Progenitor cell of endocrine pancreas (in vitro differentiated cells): ENCODE measurements at regions not wholly inside any gene's neighbourhood (a gene's known extent, or its start where the extent isn't known, plus 50 kb on each side); places are given as distances from the start of the nearest gene placed in this dataset.

Experiments
- DNase-seq: peaks from one replicate; pipeline ENCODE4 v3.0.0; 2021; ENCODE audit warnings: low spot score; ENCODE audit not compliant: unreplicated experiment
- H3K27ac Mint-ChIP-seq: 2 replicates; pipeline ENCODE4 v1.8.0; 2021; ENCODE audit warnings: mild to moderate bottlenecking, moderate library complexity, mixed read lengths
- H3K27me3 Mint-ChIP-seq: 2 replicates; pipeline ENCODE4 v1.8.0; 2021; ENCODE audit warnings: mixed read lengths
- H3K36me3 Mint-ChIP-seq: 2 replicates; pipeline ENCODE4 v1.8.0; 2022; ENCODE audit warnings: mixed read lengths; ENCODE audit not compliant: insufficient read depth
- H3K4me1 Mint-ChIP-seq: 2 replicates; pipeline ENCODE4 v1.8.0; 2021; ENCODE audit warnings: low read depth, mixed read lengths
- H3K4me3 Mint-ChIP-seq: 2 replicates; pipeline ENCODE4 v1.8.0; 2021; ENCODE audit warnings: low read depth, mild to moderate bottlenecking, moderate library complexity, mixed read lengths
- H3K9me3 Mint-ChIP-seq: 2 replicates; pipeline ENCODE4 v1.8.0; 2021; ENCODE audit warnings: low read depth, mixed read lengths
- TF ChIP-seq, protein P1 (sequence below): fragments of 200-600 bp; sonication (generic); IDR thresholded peaks from one replicate; pipeline ENCODE4 v1.5.0; 2021; ENCODE audit warnings: antibody characterized with exemption, mild to moderate bottlenecking; ENCODE audit not compliant: unreplicated experiment

DNA sequence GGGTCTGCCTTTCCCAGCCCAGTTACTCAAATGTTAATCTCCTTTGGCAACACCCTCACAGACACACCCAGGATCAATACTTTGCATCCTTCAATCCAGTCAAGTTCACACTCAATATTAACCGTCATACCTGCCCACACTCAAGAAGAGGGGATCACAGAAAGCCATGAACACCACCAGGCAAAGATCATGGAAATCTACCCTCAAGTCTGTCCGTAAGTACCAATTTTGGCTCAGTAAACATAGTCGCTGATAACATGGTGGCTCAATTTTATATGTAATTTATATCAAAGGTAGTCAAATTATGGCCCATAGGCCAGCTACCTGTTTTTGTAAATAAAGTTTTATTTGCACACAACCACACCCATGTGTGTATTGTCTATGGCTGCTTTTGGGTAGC, 102.3 kb upstream of the MAP2 start:
- Mint-ChIP-seq H3K27me3 (no peaks in the 10 kb centered on the region), H3K4me1 (peaks cover 4% of the 10 kb centered on the region), H3K36me3 (no peaks in the 10 kb centered on the region), H3K4me3 (no peak overlapping the region), H3K9me3 (no peaks in the 10 kb centered on the region), H3K27ac (no peak overlapping the region)
- no peak for DNase-seq
- TF ChIP-seq, protein P1, sequence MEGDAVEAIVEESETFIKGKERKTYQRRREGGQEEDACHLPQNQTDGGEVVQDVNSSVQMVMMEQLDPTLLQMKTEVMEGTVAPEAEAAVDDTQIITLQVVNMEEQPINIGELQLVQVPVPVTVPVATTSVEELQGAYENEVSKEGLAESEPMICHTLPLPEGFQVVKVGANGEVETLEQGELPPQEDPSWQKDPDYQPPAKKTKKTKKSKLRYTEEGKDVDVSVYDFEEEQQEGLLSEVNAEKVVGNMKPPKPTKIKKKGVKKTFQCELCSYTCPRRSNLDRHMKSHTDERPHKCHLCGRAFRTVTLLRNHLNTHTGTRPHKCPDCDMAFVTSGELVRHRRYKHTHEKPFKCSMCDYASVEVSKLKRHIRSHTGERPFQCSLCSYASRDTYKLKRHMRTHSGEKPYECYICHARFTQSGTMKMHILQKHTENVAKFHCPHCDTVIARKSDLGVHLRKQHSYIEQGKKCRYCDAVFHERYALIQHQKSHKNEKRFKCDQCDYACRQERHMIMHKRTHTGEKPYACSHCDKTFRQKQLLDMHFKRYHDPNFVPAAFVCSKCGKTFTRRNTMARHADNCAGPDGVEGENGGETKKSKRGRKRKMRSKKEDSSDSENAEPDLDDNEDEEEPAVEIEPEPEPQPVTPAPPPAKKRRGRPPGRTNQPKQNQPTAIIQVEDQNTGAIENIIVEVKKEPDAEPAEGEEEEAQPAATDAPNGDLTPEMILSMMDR = no peak

DNA sequence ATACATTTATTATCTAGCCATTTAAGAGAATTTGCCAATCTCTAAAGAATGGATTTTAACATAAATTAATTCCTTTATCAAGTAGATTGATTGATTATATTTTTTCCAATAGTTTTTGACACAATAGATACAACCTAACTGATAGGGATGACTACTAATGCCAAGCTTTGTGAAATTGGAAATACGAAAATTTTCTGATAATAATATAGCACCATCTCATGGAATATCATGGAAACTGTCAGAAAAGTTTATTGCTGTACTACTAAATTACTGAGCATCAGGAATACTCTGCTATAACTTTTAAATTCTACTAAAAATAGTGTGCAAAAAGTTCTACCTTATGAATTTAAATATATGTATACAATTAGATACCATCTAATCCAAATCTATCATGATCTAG, 101.8 kb upstream of the MAP2 start:
- H3K27ac Mint-ChIP-seq = no peak overlapping the region
- H3K27me3 Mint-ChIP-seq = no peaks in the 10 kb centered on the region
- no peaks in the 10 kb centered on the region for H3K36me3 Mint-ChIP-seq
- H3K9me3 Mint-ChIP-seq = no peaks in the 10 kb centered on the region
- TF ChIP-seq, protein P1 = peak; percentile 30
- H3K4me3 Mint-ChIP-seq = no peak overlapping the region
- peaks cover 4% of the 10 kb centered on the region for H3K4me1 Mint-ChIP-seq
- no peak for DNase-seq

DNA sequence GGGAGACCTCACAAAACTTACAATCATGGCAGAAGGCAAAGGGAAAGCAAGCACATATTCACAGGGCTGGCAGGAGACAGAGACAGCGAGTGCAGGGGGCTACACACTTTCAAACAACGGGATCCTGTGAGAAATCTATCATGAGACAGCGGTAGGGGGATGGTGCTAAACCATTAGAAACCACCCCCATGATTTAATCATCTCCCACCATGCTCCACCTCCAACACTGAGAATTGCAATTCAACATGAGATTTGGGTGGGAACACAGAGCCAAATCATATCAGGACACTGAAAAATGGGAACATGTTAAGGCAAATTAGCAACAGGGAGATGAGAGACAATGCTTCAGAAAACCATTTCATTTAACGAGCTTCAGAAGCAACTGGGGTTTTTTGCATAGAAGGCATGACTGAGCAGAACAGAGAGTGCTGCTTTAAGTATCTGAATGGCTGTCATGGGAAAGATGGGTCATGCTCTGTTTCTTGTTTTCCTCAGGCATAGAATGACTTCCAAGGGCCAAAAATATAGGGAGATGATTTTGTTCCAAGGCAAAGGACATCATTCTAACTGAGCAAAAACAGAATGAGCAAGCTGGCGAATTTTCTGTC, 100.8 kb upstream of the MAP2 start:
- Mint-ChIP-seq H3K27me3 (no peaks in the 10 kb centered on the region), H3K36me3 (no peaks in the 10 kb centered on the region), H3K4me3 (no peak overlapping the region), H3K9me3 (no peaks in the 10 kb centered on the region), H3K27ac (no peak overlapping the region), H3K4me1 (peaks cover 4% of the 10 kb centered on the region)
- TF ChIP-seq, protein P1 = no peak
- DNase-seq = no peak

DNA sequence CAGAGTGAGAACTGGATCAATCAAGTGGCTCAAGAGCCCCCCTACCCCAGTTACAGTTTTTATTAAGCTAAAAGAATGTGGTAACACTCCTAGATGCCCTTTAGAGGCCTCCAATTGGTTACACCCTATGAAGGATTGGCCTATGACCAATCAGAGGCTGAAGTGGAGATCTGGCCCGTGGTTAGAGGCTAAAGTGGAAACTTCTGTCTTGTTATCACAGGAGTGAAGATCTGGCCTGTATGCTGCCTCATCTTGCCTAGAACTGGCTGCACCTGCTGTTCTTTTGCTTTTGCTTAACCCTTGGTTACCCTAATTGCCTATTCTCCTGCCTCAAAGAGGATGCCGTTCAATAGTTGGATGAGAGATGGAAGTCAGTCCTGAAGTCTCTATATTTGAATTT, 100.1 kb upstream of the MAP2 start:
- no peaks in the 10 kb centered on the region for H3K36me3 Mint-ChIP-seq
- H3K4me1 Mint-ChIP-seq = peaks cover 8% of the 10 kb centered on the region
- no peak overlapping the region for H3K27ac Mint-ChIP-seq
- DNase-seq = no peak
- no peak overlapping the region for H3K4me3 Mint-ChIP-seq
- TF ChIP-seq, protein P1 = no peak
- no peaks in the 10 kb centered on the region for H3K27me3 Mint-ChIP-seq
- H3K9me3 Mint-ChIP-seq = no peaks in the 10 kb centered on the region

DNA sequence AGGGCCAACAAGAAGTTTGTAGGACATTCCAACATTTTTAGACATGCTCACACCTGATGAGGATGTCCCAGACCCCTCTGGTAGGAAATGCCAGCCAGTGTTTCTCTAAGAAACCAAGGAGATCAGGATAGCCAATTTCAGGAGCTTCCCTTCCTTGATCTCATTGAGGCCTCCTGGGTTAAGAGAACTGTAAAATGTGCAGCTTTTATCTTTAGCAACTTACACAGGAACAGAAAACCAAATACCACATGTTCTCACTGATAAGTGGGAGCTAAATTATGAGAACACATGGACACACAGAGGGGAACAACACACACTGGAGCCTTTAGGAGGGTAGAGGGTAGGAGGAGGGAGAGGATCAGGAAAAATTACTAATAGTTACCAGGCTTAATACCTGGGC, 99.6 kb upstream of the MAP2 start:
- no peaks in the 10 kb centered on the region for H3K27me3 Mint-ChIP-seq
- no peak overlapping the region for H3K4me3 Mint-ChIP-seq
- DNase-seq = no peak
- TF ChIP-seq, protein P1 = no peak
- peaks cover 8% of the 10 kb centered on the region for H3K4me1 Mint-ChIP-seq
- H3K27ac Mint-ChIP-seq = no peak overlapping the region
- no peaks in the 10 kb centered on the region for H3K36me3 Mint-ChIP-seq
- no peaks in the 10 kb centered on the region for H3K9me3 Mint-ChIP-seq
